GM18861 (cell line): ENCODE measurements at regions not wholly inside any gene's neighbourhood (a gene's known extent, or its start where the extent isn't known, plus 50 kb on each side); places are given as distances from the start of the nearest gene placed in this dataset.

Experiments used
- ATAC-seq: cut with Tn5 transposase; IDR thresholded peaks from one replicate; pipeline ENCODE4 v1.9.1; 2021; ENCODE audit not compliant: unreplicated experiment

- ATAC-seq: no peak
These were observed 119.0 kb upstream of the WDR17 start for GRCh38 chr4:175946472-175947116.

- ATAC-seq: peak; percentile 64
These were observed 118.4 kb upstream of the WDR17 start for GRCh38 chr4:175947117-175947722.

GRCh38 chr4:175951794-175952193 lies 113.8 kb upstream of the WDR17 start:
- ATAC-seq: no peak

GRCh38 chr4:175953116-175953515 lies 112.5 kb upstream of the WDR17 start:
- no peak for ATAC-seq

- peak; percentile 91 for ATAC-seq
These were observed 111.6 kb upstream of the WDR17 start for GRCh38 chr4:175953960-175954521.

- ATAC-seq: no peak
These were observed 111.0 kb upstream of the WDR17 start for GRCh38 chr4:175954685-175955084.

GRCh38 chr4:175961604-175962003 lies 104.0 kb upstream of the WDR17 start:
- peak; percentile 94 for ATAC-seq

- no peak for ATAC-seq
These were observed 95.6 kb upstream of the WDR17 start for GRCh38 chr4:175970072-175970471.

GRCh38 chr4:175970724-175971123 lies 94.9 kb upstream of the WDR17 start:
- no peak for ATAC-seq

- no peak for ATAC-seq
These were observed 94.1 kb upstream of the WDR17 start for GRCh38 chr4:175971388-175972179.

GRCh38 chr4:175973027-175973923 lies 92.4 kb upstream of the WDR17 start:
- ATAC-seq: no peak

GRCh38 chr4:175983636-175984035 lies 82.0 kb upstream of the WDR17 start:
- no peak for ATAC-seq

- no peak for ATAC-seq
These were observed 79.0 kb upstream of the WDR17 start for GRCh38 chr4:175986668-175987067.

- no peak for ATAC-seq
These were observed 77.1 kb upstream of the WDR17 start for GRCh38 chr4:175988511-175988910.

- ATAC-seq: no peak
These were observed 69.4 kb upstream of the WDR17 start for GRCh38 chr4:175996206-175996605.

GRCh38 chr4:175997291-175997690 lies 68.3 kb upstream of the WDR17 start:
- ATAC-seq: no peak

- no peak for ATAC-seq
These were observed 66.9 kb upstream of the WDR17 start for GRCh38 chr4:175998782-175999181.

- ATAC-seq: no peak
These were observed 65.7 kb upstream of the WDR17 start for GRCh38 chr4:175999944-176000343.

GRCh38 chr4:176001151-176002006 lies 64.3 kb upstream of the WDR17 start:
- no peak for ATAC-seq
